DND-41 (cell line): ENCODE measurements at regions not wholly inside any gene's neighbourhood (a gene's known extent, or its start where the extent isn't known, plus 50 kb on each side); places are given as distances from the start of the nearest gene placed in this dataset.

Experiments used
- EZH2 ChIP-seq: IDR thresholded peaks from 3 replicates; pipeline ENCODE4 v1.6.1; 2012; ENCODE audit warnings: borderline replicate concordance, low read depth, mild to moderate bottlenecking, moderate library complexity, low read length, inconsistent platforms; ENCODE audit not compliant: severe bottlenecking
- TF ChIP-seq, protein P1 (sequence below): IDR thresholded peaks from 2 replicates; pipeline ENCODE4 v1.5.1; 2012; ENCODE audit warnings: borderline replicate concordance, low read length, moderate library complexity, mild to moderate bottlenecking; ENCODE audit not compliant: poor library complexity, severe bottlenecking; ENCODE audit errors: extremely low read depth

DNA sequence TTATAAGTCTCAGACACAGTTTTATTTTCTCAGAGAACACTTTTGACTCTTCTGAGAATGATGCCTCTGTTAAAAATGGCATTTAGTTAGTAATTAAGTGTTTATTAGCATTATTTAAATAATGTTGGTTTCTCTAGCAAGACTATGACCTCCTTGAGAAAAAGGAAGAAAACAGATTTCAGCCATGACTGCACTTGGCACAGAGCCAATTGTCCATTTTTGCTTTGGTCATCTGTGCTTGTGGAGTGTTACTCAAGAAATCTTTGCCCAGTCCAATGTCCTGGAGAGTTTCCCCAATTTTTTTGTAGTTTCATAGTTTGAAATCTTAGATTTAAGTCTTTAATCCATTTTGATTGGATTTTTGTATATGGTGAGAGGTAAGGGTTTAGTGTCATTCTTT lies 1229.4 kb upstream of the FAM98A start:
- TF ChIP-seq, protein P1, sequence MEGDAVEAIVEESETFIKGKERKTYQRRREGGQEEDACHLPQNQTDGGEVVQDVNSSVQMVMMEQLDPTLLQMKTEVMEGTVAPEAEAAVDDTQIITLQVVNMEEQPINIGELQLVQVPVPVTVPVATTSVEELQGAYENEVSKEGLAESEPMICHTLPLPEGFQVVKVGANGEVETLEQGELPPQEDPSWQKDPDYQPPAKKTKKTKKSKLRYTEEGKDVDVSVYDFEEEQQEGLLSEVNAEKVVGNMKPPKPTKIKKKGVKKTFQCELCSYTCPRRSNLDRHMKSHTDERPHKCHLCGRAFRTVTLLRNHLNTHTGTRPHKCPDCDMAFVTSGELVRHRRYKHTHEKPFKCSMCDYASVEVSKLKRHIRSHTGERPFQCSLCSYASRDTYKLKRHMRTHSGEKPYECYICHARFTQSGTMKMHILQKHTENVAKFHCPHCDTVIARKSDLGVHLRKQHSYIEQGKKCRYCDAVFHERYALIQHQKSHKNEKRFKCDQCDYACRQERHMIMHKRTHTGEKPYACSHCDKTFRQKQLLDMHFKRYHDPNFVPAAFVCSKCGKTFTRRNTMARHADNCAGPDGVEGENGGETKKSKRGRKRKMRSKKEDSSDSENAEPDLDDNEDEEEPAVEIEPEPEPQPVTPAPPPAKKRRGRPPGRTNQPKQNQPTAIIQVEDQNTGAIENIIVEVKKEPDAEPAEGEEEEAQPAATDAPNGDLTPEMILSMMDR, result no peak
- no peak for TF ChIP-seq EZH2
